HG03342 (cell line): ENCODE measurements at regions not wholly inside any gene's neighbourhood (a gene's known extent, or its start where the extent isn't known, plus 50 kb on each side); places are given as distances from the start of the nearest gene placed in this dataset.

Experiments
- ATAC-seq: cut with Tn5 transposase; IDR thresholded peaks from one replicate; pipeline ENCODE4 v1.9.1; 2021; ENCODE audit warnings: mild to moderate bottlenecking, moderate library complexity; ENCODE audit not compliant: unreplicated experiment

GRCh38 chr3:182699550-182700170 is 93.6 kb upstream of the ATP11B start:
- ATAC-seq: no peak

GRCh38 chr3:182702216-182702615 is 91.1 kb upstream of the ATP11B start:
- no peak for ATAC-seq

- no peak for ATAC-seq
These were observed 90.1 kb upstream of the ATP11B start for GRCh38 chr3:182703233-182703632.

- no peak for ATAC-seq
These were observed 88.4 kb upstream of the ATP11B start for GRCh38 chr3:182704926-182705325.

- no peak for ATAC-seq
These were observed 84.5 kb upstream of the ATP11B start for GRCh38 chr3:182708810-182709209.

GRCh38 chr3:182709306-182709705 is 84.0 kb upstream of the ATP11B start:
- no peak for ATAC-seq

GRCh38 chr3:182710557-182711157 is 82.6 kb upstream of the ATP11B start:
- peak; percentile 60 for ATAC-seq

GRCh38 chr3:182711261-182711683 is 82.0 kb upstream of the ATP11B start:
- no peak for ATAC-seq

- no peak for ATAC-seq
These were observed 81.5 kb upstream of the ATP11B start for GRCh38 chr3:182711853-182712252.

GRCh38 chr3:182713111-182713510 is 80.2 kb upstream of the ATP11B start:
- no peak for ATAC-seq

GRCh38 chr3:182713743-182714517 is 79.4 kb upstream of the ATP11B start:
- peak; percentile 44 for ATAC-seq

GRCh38 chr3:182715006-182715405 is 78.3 kb upstream of the ATP11B start:
- no peak for ATAC-seq

GRCh38 chr3:182716114-182716688 is 77.1 kb upstream of the ATP11B start:
- peak; percentile 46 for ATAC-seq

GRCh38 chr3:182717216-182717615 is 76.1 kb upstream of the ATP11B start:
- ATAC-seq: peak; percentile 90

GRCh38 chr3:182722907-182723306 is 70.4 kb upstream of the ATP11B start:
- ATAC-seq: no peak

GRCh38 chr3:182723596-182723995 is 69.7 kb upstream of the ATP11B start:
- no peak for ATAC-seq

GRCh38 chr3:182725372-182726251 is 67.7 kb upstream of the ATP11B start:
- no peak for ATAC-seq

GRCh38 chr3:182726258-182727142 is 66.8 kb upstream of the ATP11B start:
- ATAC-seq: no peak

- ATAC-seq: no peak
These were observed 65.1 kb upstream of the ATP11B start for GRCh38 chr3:182728238-182728637.
